Erythroblast (primary cell): ENCODE measurements at regions not wholly inside any gene's neighbourhood (a gene's known extent, or its start where the extent isn't known, plus 50 kb on each side); places are given as distances from the start of the nearest gene placed in this dataset.

Experiments
- GATA1 ChIP-seq: IDR thresholded peaks from 2 replicates; pipeline ENCODE4 v1.6.1; 2011; ENCODE audit warnings: low read depth, mild to moderate bottlenecking, control low read depth, low read length, moderate library complexity
- POLR2A ChIP-seq: IDR thresholded peaks from 2 replicates; pipeline ENCODE4 v1.6.1; 2011; ENCODE audit warnings: mild to moderate bottlenecking, low read length

- TF ChIP-seq POLR2A = no peak
- TF ChIP-seq GATA1 = no peak
Measured at GRCh38 chr13:54029226-54029625, 1000.6 kb downstream of the OLFM4 start.
